Ovary (tissue), 7 donors: ENCODE measurements at regions not wholly inside any gene's neighbourhood (a gene's known extent, or its start where the extent isn't known, plus 50 kb on each side); places are given as distances from the start of the nearest gene placed in this dataset.

Source experiments
- DNase-seq, 5 donors: peaks; one replicate each; pipeline ENCODE4 v3.0.0-alpha.2; 2019 to 2020
- H3K27ac ChIP-seq, 2 donors: fragments of 200-600 bp; one replicate each; pipeline versions ENCODE4 v1.5.1 to v1.8.0; 2019 to 2022
- H3K27me3 ChIP-seq: fragments of 200-600 bp; one replicate; pipeline ENCODE4 v1.8.0; 2022
- H3K36me3 ChIP-seq: fragments of 200-600 bp; sonication (generic); one replicate; pipeline ENCODE4 v1.5.1; 2019
- H3K4me1 ChIP-seq: one replicate; pipeline ENCODE4 v1.8.1; 2013; ENCODE audit warnings: mild to moderate bottlenecking, moderate library complexity; ENCODE audit not compliant: insufficient read depth
- H3K4me3 ChIP-seq: fragments of 200-600 bp; sonication (generic); one replicate; pipeline ENCODE4 v1.5.1; 2017
- H3K9me3 ChIP-seq, 2 donors: fragments of 200-600 bp in 1 of 2; sonication (generic) in 1 of 2; one replicate each; pipeline versions ENCODE4 v1.5.1 to v1.8.1; 2013 to 2019; ENCODE audit warnings: mild to moderate bottlenecking in 1 of 2, moderate library complexity in 1 of 2
- EP300 ChIP-seq: sonication (generic); formaldehyde crosslinking; IDR thresholded peaks from one replicate; pipeline ENCODE4 v1.6.1; 2017; ENCODE audit warnings: antibody characterized with exemption
- POLR2A ChIP-seq: fragments of 450-650 bp; IDR thresholded peaks from one replicate; pipeline ENCODE4 v1.6.1; 2017; ENCODE audit warnings: antibody characterized with exemption, mild to moderate bottlenecking, moderate library complexity
- WGBS, 3 donors: extraction: QIAGEN DNeasy Blood & Tissue Kit in 1 of 3; methylation state at CpG; one replicate each; pipeline versions ENCODE4 v1.1.5 to v1.1.7; 2013 to 2017; 5-methylcytosine and 5-hydroxymethylcytosine counted together
- intact Hi-C, 4 donors: fragments of 100-400 bp; cut with DNase I; formaldehyde crosslinking; loops; one replicate each; pipeline versions ENCODE4 v1.11.0 to v1.15.1; 2022 to 2023
- TF ChIP-seq, protein P1 (sequence below), 3 donors: fragments of 450-650 bp in 2 of 3; fragments of 200-600 bp in 1 of 3; IDR thresholded peaks; one replicate each; pipeline versions ENCODE4 v1.5.1 to v1.8.0; 2016 to 2022; ENCODE audit warnings: antibody characterized with exemption in 3 of 3, mild to moderate bottlenecking in 1 of 3
- donor health status: DM: no; HTN: no; CAD: no; lungs with moderate emphysema.
- donor health status: DM: no; HTN: no; CAD: no.
- donor health status: Bipolar disorder and iron deficiency.
- donor health status: DM: no; HTN: no; CAD: no.
- donor health status: DM: yes; HTN: yes; CAD: no.

DNA sequence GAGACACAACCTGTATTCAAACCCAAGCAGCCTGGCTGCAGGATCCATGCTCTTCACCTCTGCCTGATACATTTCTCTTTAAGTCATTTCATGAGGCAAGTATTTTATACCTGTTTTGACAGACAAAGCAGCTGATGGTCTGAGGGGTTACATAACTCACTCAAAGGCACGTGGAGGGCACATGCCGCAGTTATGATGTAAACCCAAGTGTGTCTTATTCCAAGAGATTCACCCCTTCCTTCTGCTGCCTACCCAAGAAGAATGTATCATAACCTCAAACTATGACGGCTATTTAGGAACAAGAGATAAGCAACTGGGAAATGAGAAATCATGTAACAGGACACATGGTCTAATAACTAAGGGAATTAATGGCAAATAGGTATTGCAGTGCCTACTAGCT, 329.8 kb upstream of the TMPO start:
- no peak overlapping the region for H3K4me3 ChIP-seq
- TF ChIP-seq, protein P1, sequence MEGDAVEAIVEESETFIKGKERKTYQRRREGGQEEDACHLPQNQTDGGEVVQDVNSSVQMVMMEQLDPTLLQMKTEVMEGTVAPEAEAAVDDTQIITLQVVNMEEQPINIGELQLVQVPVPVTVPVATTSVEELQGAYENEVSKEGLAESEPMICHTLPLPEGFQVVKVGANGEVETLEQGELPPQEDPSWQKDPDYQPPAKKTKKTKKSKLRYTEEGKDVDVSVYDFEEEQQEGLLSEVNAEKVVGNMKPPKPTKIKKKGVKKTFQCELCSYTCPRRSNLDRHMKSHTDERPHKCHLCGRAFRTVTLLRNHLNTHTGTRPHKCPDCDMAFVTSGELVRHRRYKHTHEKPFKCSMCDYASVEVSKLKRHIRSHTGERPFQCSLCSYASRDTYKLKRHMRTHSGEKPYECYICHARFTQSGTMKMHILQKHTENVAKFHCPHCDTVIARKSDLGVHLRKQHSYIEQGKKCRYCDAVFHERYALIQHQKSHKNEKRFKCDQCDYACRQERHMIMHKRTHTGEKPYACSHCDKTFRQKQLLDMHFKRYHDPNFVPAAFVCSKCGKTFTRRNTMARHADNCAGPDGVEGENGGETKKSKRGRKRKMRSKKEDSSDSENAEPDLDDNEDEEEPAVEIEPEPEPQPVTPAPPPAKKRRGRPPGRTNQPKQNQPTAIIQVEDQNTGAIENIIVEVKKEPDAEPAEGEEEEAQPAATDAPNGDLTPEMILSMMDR (IDR thresholded peaks at IDR 0.05) = no peak
- no peak for TF ChIP-seq EP300
- no peaks in the 10 kb centered on the region for H3K27me3 ChIP-seq
- no peaks in the 10 kb centered on the region for H3K4me1 ChIP-seq
- 24 to 46% (median 29%) methylated on average over 3 of the region's 3 CpGs for WGBS, 3 donors
- intact Hi-C loops = no loop called here
- no peak for DNase-seq
- H3K27ac ChIP-seq = no peak overlapping the region
- H3K36me3 ChIP-seq = no peaks in the 10 kb centered on the region
- no peaks in the 10 kb centered on the region for H3K9me3 ChIP-seq

DNA sequence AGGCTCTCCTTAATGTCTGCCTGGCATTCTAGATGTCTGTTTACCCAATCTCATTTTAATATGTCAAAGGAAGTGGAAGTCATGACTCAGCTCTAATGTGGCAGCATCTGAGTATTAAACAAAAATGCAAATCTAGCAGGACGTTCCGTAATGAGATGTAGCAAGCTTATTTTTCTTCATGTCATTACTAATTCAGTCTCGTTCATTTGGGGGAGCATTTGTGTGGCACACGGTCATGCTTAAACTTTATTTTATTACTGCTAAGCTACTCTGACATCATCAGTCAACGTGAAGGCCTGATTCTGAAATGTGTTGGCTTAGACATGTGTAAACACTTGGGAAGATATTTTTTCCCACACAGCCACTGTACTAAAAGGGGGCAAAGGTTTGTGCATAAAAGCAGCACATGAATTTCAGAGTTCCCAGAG, 326.7 kb upstream of the TMPO start:
- H3K9me3 ChIP-seq = no peaks in the 10 kb centered on the region
- intact Hi-C loops = no loop called here
- DNase-seq = no peak
- no peaks in the 10 kb centered on the region for H3K4me1 ChIP-seq
- H3K36me3 ChIP-seq = no peaks in the 10 kb centered on the region
- no peak overlapping the region for H3K4me3 ChIP-seq
- TF ChIP-seq, protein P1 (IDR thresholded peaks at IDR 0.05) = no peak
- no peak for TF ChIP-seq EP300
- no peak for TF ChIP-seq POLR2A
- H3K27ac ChIP-seq = no peak overlapping the region
- no peaks in the 10 kb centered on the region for H3K27me3 ChIP-seq
- 51 to 67% (median 52%) methylated on average over 5 of the region's 5 CpGs for WGBS, 3 donors

DNA sequence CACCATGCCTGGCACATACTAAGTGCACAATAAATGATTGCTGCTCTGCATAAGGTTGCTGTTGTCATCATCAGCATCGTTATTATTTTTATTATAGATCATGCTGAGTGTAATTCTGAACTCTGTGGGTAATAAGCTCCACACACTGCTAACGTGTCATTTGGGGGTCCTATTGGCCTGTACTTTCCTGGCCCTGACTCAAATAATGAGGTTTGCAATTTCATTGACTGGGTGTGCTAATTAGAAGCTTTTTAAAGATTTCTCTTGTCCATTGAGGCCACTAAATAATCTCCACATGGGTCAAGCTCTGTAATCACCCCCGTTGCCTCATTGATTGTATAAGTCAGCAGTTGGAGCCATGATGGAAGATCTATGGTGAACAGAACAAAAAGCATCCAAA, 320.8 kb upstream of the TMPO start:
- no peaks in the 10 kb centered on the region for H3K4me1 ChIP-seq
- H3K27ac ChIP-seq = no peak overlapping the region
- 78 to 80% (median 79%) methylated on average over 3 of the region's 3 CpGs for WGBS, 3 donors
- no peaks in the 10 kb centered on the region for H3K36me3 ChIP-seq
- H3K9me3 ChIP-seq = no peaks in the 10 kb centered on the region
- no peak for DNase-seq
- no peak overlapping the region for H3K4me3 ChIP-seq
- no peaks in the 10 kb centered on the region for H3K27me3 ChIP-seq
- TF ChIP-seq POLR2A (no peak), EP300 (no peak)
- TF ChIP-seq, protein P1 (IDR thresholded peaks at IDR 0.05) = no peak
- intact Hi-C loops = no loop called here

DNA sequence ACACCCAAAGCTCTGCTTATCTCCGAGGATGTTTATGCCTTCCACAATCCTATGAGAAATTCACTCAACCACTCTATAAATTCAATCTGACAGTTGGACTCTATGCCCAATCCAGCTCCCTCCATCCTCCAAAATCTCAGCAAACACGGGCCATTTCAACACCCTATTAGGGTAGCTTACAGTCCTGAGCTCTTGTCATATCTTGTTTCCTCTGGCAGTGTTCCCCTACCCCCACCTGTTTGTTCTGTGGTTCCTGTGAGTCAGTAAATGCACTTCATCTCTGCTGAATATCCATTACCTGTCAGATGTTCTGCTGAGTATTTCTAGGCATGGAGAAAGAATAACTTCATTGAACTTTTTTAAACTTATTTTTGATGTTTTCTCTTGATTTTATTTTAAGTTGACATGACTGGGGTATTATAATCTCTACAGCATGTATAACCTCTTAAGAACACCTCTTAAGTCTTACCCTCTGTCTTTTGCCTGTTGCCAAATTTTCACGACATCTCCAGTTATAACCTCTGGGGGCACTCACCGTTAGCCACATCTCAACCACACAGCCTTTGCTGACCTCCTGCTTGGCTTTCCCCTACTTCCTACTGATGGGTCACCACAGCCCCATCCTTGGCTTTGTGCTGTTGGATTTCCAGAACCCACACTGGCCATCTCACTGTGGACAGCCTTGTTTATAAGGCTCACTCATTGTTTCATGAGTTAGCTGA, 317.0 kb upstream of the TMPO start:
- no peaks in the 10 kb centered on the region for H3K27me3 ChIP-seq
- WGBS, 3 donors = 63 to 68% (median 65%) methylated on average over 4 of the region's 4 CpGs
- no peaks in the 10 kb centered on the region for H3K9me3 ChIP-seq
- H3K27ac ChIP-seq = no peak overlapping the region
- intact Hi-C loops = no loop called here
- TF ChIP-seq, protein P1 (IDR thresholded peaks at IDR 0.05) = no peak
- TF ChIP-seq EP300 = no peak
- no peak for TF ChIP-seq POLR2A
- no peaks in the 10 kb centered on the region for H3K36me3 ChIP-seq
- DNase-seq = no peak
- H3K4me1 ChIP-seq = no peaks in the 10 kb centered on the region
- no peak overlapping the region for H3K4me3 ChIP-seq
